NCI-H2029 treated with DMSO at 0.1 percent for 48 hours (cell line): ENCODE measurements at regions not wholly inside any gene's neighbourhood (a gene's known extent, or its start where the extent isn't known, plus 50 kb on each side); places are given as distances from the start of the nearest gene placed in this dataset.

ENCODE experiments used
- DNase-seq: peaks from one replicate; lab custom pipeline; 2025; lab: John Stamatoyannopoulos, UW

- no peak for DNase-seq
Observed at GRCh38 chr13:33711436-33711835, 106.5 kb upstream of the RFC3 start.

DNA sequence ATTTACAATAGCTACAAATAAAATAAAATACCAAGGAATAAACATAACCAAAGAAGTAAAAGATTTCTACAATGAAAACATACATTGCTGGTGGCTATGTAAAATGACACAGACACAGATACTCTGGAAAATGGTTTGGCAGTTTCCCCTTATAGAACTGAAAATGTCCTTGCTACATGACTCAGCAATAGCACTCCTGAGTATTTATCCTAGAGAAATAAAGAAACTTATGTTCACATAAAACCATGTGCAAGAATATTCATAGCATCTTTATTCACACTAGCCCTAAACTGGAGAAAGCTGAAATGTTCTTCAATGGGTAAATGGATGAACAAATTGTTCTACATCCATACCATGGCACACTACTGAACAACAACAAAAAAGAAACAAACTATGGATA is 100.2 kb upstream of the RFC3 start:
- no peak for DNase-seq

DNA sequence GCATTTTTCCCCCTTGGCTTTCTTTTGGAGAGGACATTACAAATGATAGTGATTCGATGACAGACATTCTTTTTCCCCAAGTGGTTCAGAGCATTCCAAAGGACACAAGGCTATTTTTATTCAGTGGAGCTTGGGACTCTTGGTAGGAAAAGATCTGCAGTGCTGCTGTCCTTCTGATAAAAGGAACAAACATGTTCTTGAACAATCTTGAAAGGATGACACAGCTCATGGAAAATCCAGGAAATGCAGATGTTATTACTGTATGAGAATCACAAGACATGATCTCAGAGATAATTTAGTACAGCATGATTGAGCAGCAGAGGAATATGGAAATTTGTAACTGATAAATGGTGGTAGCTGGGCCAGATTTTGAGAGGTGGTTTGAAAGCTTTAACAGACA is 96.2 kb upstream of the RFC3 start:
- no peak for DNase-seq

DNA sequence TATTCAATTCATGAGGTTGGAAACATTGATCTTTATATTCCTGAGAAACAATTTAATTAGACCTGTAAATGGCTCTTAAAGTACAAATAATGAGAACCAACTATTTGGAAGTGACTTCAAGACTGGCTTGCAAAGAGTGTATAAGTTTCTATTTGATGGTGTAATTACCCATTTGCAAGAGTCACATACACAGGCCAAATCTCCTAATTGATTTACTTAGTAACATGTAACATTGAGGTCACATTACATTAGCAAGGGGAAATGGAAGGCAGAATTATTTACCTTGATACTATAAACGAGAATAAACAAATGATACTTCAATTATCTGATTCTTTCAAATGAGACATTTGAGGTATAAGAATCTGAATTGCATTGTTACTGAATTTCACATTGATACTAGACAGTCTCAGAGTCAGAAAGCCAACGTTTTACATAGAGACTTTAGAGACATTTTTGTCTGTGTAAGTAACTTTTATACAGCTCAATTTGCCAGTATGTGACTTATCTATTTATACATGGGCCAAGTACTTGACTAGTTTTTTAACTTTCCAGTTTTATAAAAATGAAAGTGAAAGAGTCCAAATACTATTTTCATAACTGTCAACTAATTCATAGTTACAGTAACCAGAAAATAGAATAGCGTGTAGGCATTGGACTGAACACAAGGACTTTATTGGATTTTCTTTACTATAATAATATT is 95.6 kb upstream of the RFC3 start:
- DNase-seq = peak; percentile 3

DNA sequence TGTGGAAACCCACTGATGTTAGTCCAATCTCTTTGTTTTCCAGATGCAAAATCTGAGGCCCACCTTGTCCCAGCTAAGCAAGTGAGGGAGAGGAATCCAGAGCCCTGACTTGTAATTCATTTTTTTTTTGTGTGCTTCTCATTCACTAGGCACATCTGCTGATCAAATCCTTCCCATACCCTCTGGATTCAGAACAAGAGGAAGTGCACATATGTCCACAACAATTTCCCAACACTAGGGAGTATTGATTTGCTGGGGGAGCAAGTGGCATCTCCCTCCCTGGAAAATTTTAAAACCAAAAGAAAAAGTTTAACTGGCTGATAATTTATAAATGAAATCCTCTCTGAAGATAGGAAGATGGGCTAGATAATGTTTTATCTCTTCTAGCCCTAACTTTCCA is 94.6 kb upstream of the RFC3 start:
- no peak for DNase-seq

GRCh38 chr13:33723772-33724435 is 94.0 kb upstream of the RFC3 start:
- peak; percentile 37 for DNase-seq

DNA sequence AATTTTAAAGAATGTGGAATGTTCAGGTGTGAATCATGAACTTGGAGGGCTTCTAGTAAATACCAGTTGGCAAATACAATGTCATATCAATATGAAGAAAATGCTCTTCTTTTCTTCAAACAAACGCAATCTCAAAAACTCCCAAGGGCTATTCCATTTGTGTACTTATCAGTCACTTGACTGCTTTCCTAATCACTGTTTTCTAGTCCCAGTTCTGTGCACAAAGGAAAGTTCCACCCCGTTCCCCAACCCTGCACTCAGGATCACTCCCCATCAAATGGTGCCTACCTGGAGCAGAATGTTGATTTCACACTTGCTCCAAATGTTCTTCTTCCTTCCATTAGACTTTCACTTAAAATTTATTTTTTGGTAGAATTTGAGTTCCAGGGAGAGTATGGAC is 92.6 kb upstream of the RFC3 start:
- no peak for DNase-seq

GRCh38 chr13:33727297-33728083 is 90.5 kb upstream of the RFC3 start:
- DNase-seq = no peak

- DNase-seq = no peak
Observed at GRCh38 chr13:33728271-33729037, 89.5 kb upstream of the RFC3 start.

DNA sequence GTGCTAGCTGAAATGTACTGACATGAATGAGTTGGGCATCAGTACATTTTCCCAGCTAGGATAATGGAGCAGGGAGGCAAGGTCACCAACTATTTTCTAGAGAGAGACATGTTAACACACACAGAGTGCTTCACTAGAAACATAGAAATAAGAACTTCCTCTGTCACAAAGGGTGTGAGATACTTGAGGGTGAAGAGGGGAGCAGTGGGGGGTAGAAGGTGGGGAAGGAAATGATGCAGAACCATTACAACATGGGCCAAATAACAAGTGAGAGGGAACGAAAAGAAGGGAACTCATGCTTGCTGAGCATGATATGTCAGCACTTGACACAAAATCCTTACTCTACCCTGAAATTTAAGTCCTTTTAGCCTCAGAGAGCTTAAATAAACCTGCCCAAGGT is 87.8 kb upstream of the RFC3 start:
- no peak for DNase-seq

GRCh38 chr13:33730619-33731018 is 87.3 kb upstream of the RFC3 start:
- DNase-seq = no peak

DNA sequence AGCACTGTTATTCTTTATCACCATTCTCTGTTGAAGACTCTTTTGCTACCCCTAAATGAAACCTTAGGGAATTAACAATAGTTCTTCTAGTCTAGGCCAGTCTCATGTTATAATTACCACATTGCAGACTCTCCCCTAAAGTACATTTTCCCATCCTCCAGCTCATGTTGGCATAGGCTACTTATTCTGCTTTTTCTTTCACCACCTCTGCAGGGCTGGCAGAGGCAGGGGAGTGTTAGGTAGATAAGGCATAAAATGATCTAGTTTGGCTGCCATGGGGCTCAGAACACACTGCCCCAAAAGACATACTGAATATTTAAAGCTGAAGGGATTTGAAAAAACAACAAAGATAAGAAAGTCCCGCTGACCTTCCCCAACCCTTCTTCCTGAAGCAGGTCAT is 82.7 kb upstream of the RFC3 start:
- DNase-seq = no peak

GRCh38 chr13:33739254-33739653 is 78.7 kb upstream of the RFC3 start:
- no peak for DNase-seq

DNA sequence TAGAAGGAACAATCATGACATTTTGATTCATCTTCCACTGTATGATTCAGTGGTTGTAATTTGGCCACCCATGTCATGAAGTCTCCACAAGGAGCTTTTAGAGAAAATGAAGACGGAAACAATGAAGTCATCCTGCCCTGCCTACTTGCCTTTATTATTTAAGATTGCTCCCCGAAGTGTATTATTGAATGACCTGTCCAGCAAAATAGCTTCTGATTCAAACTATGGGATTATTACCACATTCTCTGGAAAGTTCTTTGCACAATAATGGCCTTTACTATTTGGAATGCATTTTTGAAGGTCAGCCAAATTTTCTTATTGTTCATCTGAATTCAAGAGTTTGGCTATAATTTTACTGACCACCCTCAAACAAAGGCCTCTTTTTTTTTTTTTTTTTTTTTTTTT is 77.8 kb upstream of the RFC3 start:
- no peak for DNase-seq

GRCh38 chr13:33742321-33742720 is 75.6 kb upstream of the RFC3 start:
- no peak for DNase-seq

- DNase-seq = no peak
Observed at GRCh38 chr13:33743438-33744368, 74.2 kb upstream of the RFC3 start.

- DNase-seq = peak; percentile 51
Observed at GRCh38 chr13:33744589-33745369, 73.2 kb upstream of the RFC3 start.

- DNase-seq = peak; percentile 2
Observed at GRCh38 chr13:33745370-33746324, 72.3 kb upstream of the RFC3 start.

GRCh38 chr13:33746867-33747266 is 71.1 kb upstream of the RFC3 start:
- DNase-seq = no peak
